Activated CD8-positive, alpha-beta memory T cell treated with anti-CD3 and anti-CD28 coated beads, Interleukin-2, amount 50 U/mL, for 24 hours (primary cell): ENCODE measurements at regions not wholly inside any gene's neighbourhood (a gene's known extent, or its start where the extent isn't known, plus 50 kb on each side); places are given as distances from the start of the nearest gene placed in this dataset.
"Not testable (repeated sequence)": the region's sequence is repeated elsewhere in the genome, so short reads cannot be mapped to it uniquely, and the experiment has no call there.

Source experiments
- DNase-seq: peaks from one replicate; pipeline ENCODE4 v3.0.0-alpha.2; 2020; ENCODE audit errors: extremely low read depth

DNA sequence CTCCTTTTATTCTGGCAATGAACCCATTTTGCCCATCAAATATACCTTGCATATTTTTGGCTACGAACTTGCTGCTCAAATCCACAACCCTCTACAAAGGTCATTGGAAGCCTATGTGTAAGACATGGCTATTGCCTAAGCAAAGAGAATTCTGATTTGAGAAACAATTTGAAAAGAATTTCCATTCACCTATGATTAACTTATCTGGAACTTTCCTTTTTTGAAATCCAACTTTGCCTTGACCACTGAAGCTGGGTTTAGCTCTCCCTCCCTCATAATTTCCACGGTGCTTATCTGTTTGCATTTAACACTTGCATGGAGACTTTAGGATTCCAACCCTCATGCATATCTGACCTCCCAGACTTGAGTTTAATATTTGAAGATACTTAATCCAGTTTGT lies 1514.7 kb upstream of the SLC10A2 start:
- DNase-seq, result no peak

GRCh38 chr13:104577071-104577815 lies 1511.0 kb upstream of the SLC10A2 start:
- DNase-seq, result no peak

- DNase-seq, result no peak
Observed at GRCh38 chr13:104571893-104572229, 1505.6 kb upstream of the SLC10A2 start.

DNA sequence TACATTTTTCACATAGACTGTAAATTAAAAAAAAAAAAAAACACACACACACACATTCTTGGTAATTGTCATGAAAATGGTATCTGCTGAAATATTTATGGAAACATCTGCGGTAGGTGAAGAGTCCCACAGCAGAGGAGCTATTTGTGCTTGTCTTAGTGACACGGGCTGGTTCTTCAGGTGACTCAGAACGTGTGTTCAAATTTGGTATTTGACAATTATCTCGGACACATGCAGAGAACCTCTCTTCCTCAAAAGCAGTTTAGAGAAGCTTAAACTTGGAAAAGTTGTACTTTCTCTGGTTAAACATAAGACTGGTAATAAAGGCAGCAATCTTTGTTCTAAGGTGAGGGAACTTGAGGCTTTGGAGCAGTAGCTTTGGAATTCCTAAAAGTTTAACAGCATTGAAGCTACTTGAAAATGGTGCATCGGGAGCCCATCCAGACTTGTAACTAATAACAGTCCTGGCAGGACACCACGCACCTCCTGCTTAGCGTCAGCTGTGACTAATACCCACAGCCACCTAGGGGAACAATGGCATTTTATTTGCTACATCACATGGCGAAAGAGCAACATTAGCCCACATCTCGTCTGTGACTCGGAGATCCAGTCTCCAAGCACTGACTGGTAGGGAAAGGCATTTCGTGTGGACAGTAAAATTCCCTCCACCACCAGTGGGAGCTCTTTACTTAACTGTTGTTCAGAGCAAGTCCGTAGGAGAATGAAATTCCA lies 1505.1 kb upstream of the SLC10A2 start:
- DNase-seq, result no peak

- no peak for DNase-seq
Observed at GRCh38 chr13:104567114-104567513, 1500.9 kb upstream of the SLC10A2 start.

- DNase-seq, result no peak
Observed at GRCh38 chr13:104565888-104566287, 1499.7 kb upstream of the SLC10A2 start.

GRCh38 chr13:104553896-104554295 lies 1487.7 kb upstream of the SLC10A2 start:
- no peak for DNase-seq

DNA sequence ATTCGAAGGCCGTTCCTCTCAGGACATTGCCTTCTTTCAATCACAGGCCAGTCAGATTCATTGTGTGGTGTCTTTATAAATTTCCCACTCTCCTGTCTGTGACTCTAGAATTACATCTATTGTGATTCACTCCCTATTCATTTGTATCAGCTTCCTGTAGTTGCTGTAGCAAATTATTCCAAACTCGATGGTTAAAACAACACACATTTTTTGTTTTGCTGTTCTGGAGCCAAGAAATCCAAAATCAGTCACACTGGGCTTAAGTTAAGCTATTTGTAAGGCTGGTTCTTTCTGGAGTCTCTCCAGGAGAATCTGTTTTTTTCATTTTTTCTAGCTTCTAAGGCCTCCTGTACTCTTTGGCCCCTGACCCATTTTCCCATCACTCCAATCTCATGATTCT lies 1487.0 kb upstream of the SLC10A2 start:
- no peak for DNase-seq

DNA sequence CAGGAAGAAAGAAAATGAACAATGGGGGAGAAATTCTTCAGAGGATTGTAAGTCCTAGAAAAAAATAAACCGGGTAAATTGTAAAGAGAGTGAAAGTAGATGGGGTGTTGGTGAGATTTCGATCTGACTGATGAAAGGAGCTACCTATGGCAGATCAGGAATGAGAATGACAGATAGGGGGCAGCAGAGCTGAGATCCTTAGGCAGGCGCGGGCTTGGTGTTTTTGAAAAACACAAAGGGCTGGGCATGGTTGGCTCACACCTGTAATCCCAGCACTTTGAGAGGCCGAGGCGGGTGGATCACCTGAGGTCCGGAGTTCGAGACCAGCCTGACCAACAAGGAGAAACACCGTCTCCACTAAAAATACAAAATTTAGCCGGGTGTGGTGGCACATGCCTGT lies 1468.6 kb upstream of the SLC10A2 start:
- no peak for DNase-seq

GRCh38 chr13:104532132-104532531 lies 1465.9 kb upstream of the SLC10A2 start:
- no peak for DNase-seq

DNA sequence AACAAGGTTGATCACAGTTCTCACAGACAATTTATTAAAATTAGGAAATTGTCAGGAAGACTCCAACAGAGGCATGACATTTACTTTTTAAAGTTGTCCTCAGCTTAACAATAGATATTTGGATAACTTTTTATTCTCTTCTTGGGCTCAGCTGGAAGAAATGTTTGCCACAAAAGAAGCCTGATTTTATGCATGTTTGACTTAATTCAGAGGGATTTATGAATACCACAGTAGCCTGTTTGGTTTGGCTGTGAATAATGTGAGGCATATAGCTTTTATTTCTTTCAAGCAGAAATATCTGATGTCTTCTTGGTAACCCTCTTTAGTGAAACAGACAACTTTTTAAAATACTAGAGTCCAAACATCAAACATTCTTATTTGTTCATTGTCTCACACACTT lies 1464.5 kb upstream of the SLC10A2 start:
- DNase-seq, result no peak

GRCh38 chr13:104526561-104526960 lies 1460.3 kb upstream of the SLC10A2 start:
- no peak for DNase-seq

GRCh38 chr13:104525467-104525866 lies 1459.2 kb upstream of the SLC10A2 start:
- DNase-seq, result no peak

GRCh38 chr13:104522235-104523072 lies 1456.2 kb upstream of the SLC10A2 start:
- DNase-seq, result no peak

- no peak for DNase-seq
Observed at GRCh38 chr13:104510422-104510821, 1444.2 kb upstream of the SLC10A2 start.

DNA sequence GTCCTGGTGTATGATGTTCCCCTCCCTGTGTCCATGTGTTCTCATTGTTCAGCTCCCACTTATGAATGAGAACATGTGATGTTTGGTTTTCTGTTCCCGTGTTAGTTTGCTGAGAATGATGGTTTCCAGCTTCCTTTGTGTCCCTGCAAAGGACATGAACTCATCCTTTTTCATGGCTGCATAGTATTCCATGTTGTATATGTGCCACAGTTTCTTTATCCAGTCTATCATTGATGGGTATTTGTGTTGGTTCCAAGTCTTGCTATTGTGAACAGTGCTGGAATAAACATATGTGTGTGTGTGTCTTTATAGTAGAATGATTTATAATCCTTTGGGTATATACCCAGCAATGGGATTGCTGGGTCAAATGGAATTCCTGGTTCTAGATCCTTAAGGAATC lies 1427.3 kb upstream of the SLC10A2 start:
- not testable (repeated sequence) for DNase-seq

GRCh38 chr13:104491916-104492315 lies 1425.7 kb upstream of the SLC10A2 start:
- no peak for DNase-seq

DNA sequence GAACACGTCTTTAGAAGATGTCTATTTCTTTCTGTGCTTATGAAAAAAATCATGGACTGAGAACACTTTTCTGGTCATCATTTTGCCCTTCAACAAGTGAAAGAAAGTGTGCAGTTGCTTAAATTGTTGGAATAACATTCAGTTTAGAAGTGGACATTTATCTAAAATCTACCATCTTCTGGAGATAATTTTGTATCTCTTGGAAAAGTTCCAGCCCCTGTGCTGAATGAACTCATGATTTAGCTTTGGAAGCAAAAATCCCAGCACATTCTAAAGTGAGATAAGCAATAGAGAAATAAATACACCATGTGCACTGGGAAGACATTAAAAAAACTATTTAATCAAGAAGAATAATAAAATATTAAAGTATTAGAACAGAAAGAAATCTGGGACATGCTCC lies 1420.8 kb upstream of the SLC10A2 start:
- no peak for DNase-seq

- DNase-seq, result no peak
Observed at GRCh38 chr13:104485571-104485970, 1419.4 kb upstream of the SLC10A2 start.

DNA sequence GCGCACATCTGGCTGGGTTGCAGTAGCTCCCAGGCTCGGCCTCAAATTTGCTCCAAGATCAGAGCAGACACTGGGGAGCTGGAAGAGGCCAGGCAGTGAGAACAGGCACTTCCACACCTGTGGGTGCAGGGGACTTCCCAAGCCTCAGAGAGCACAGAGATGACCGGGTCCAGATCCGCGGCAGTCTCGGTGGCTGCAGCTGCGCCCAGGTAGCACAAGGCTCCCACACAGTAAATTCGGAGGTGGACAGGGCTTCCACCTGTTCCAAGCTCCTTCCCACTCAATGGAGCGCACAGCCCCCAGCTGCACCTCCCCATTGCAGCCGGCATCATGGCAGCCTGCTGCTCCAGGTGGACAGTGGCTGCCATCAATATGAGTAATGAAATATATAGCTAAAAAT lies 1417.4 kb upstream of the SLC10A2 start:
- no peak for DNase-seq

DNA sequence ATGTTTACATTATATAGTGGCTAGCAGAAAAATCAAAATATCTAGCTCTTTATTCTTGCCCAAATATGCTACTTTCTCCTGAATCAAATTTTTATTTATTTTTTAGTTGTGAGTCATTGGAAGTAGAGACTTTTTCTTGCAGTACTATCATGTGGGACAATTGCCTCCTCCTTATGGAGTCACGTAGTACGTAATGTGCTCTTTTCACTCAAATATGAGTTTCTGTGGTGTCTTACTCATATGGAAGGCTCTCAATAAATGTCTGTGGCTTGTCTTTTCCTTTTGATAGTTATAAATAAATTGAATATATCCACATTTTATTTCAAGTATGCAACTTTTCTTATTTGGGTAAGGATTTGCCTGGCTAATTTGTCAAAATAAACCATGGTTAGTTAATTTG lies 1411.0 kb upstream of the SLC10A2 start:
- no peak for DNase-seq

DNA sequence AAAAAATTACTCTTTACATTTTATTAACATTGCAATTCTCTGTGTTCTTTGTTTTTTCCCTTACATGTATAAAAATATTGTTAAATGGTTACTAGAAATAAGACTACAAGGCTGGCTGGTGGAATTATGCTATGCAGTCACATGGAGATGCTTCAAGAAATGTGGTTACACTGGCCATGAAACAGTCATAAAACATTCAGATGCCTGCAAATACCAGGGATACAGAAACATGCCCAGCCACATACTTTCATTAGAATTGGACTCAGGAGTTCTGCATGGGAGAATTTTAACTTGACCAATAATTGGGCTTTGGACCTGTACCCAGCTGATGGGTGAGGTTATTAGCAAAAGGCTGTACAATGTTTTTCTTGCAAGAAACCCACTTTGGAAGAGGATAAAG lies 1407.7 kb upstream of the SLC10A2 start:
- no peak for DNase-seq

DNA sequence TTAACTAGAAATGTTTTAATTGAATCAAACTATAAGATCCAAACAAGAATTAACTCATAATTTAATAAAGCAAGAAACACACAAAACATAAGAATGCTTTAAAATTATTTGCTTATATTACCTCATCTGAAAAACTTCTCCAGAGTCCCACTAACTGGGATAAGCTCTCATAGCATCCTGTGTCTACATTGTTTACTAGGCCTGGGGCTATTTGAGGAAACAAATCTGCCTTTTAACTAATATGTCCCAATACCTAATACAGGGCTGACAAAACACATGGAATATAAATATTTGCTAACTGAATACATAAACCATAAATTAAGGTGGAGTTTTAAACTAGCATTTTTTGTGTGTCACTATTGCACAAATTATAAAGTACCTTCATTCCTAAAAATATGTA lies 1399.8 kb upstream of the SLC10A2 start:
- no peak for DNase-seq
